Activated T-cell treated with anti-CD3 and anti-CD28 coated beads, Interleukin-2, amount 50 U/mL, for 24 hours (primary cell): ENCODE measurements at regions not wholly inside any gene's neighbourhood (a gene's known extent, or its start where the extent isn't known, plus 50 kb on each side); places are given as distances from the start of the nearest gene placed in this dataset.
"Not testable (repeated sequence)": the region's sequence is repeated elsewhere in the genome, so short reads cannot be mapped to it uniquely, and the experiment has no call there.

Source experiments
- DNase-seq: peaks from one replicate; pipeline ENCODE4 v3.0.0-alpha.2; 2020
- H3K27ac Mint-ChIP-seq: 2 replicates; pipeline ENCODE4 v1.8.0; 2020; ENCODE audit warnings: mild to moderate bottlenecking, mixed read lengths
- H3K27me3 Mint-ChIP-seq: 2 replicates; pipeline ENCODE4 v1.8.0; 2020; ENCODE audit warnings: mixed read lengths
- H3K36me3 Mint-ChIP-seq: 2 replicates; pipeline ENCODE4 v1.8.0; 2020; ENCODE audit warnings: low read depth, mixed read lengths
- H3K4me1 Mint-ChIP-seq: 2 replicates; pipeline ENCODE4 v1.8.0; 2020; ENCODE audit warnings: low read depth, mixed read lengths
- H3K4me3 Mint-ChIP-seq: 2 replicates; pipeline ENCODE4 v1.8.0; 2020; ENCODE audit warnings: mild to moderate bottlenecking, moderate library complexity, mixed read lengths
- H3K9me3 Mint-ChIP-seq: 2 replicates; pipeline ENCODE4 v1.8.0; 2020; ENCODE audit warnings: mixed read lengths

- H3K4me3 Mint-ChIP-seq, H3K4me1 Mint-ChIP-seq, H3K27me3 Mint-ChIP-seq, H3K27ac Mint-ChIP-seq, H3K36me3 Mint-ChIP-seq, DNase-seq: not testable (repeated sequence)
- peaks cover 61% of the 10 kb centered on the region for H3K9me3 Mint-ChIP-seq
Measured at GRCh38 chr22:11065210-11065609, 4462.8 kb upstream of the OR11H1 start.

- not testable (repeated sequence) for H3K36me3 Mint-ChIP-seq, H3K27me3 Mint-ChIP-seq, H3K4me3 Mint-ChIP-seq, H3K27ac Mint-ChIP-seq, H3K4me1 Mint-ChIP-seq, DNase-seq
- H3K9me3 Mint-ChIP-seq: peaks cover 58% of the 10 kb centered on the region
Measured at GRCh38 chr22:11065876-11066457, 4462.0 kb upstream of the OR11H1 start.

GRCh38 chr22:11066458-11067285 is 4461.3 kb upstream of the OR11H1 start:
- no peaks in the 10 kb centered on the region for H3K27me3 Mint-ChIP-seq
- DNase-seq: no peak
- H3K36me3 Mint-ChIP-seq: peaks cover 5% of the 10 kb centered on the region
- H3K4me3 Mint-ChIP-seq: no peak overlapping the region
- H3K27ac Mint-ChIP-seq: no peak overlapping the region
- no peaks in the 10 kb centered on the region for H3K4me1 Mint-ChIP-seq
- H3K9me3 Mint-ChIP-seq: peaks cover 54% of the 10 kb centered on the region

GRCh38 chr22:11067286-11067871 is 4460.6 kb upstream of the OR11H1 start:
- H3K27ac Mint-ChIP-seq, H3K4me3 Mint-ChIP-seq, DNase-seq, H3K4me1 Mint-ChIP-seq, H3K36me3 Mint-ChIP-seq, H3K27me3 Mint-ChIP-seq: not testable (repeated sequence)
- H3K9me3 Mint-ChIP-seq: peaks cover 51% of the 10 kb centered on the region

GRCh38 chr22:11067937-11068336 is 4460.1 kb upstream of the OR11H1 start:
- H3K9me3 Mint-ChIP-seq: peaks cover 48% of the 10 kb centered on the region
- not testable (repeated sequence) for H3K36me3 Mint-ChIP-seq, H3K4me1 Mint-ChIP-seq, H3K27ac Mint-ChIP-seq, H3K4me3 Mint-ChIP-seq, H3K27me3 Mint-ChIP-seq, DNase-seq

GRCh38 chr22:11068406-11068805 is 4459.6 kb upstream of the OR11H1 start:
- not testable (repeated sequence) for H3K4me3 Mint-ChIP-seq, H3K36me3 Mint-ChIP-seq, H3K27ac Mint-ChIP-seq, DNase-seq, H3K4me1 Mint-ChIP-seq, H3K27me3 Mint-ChIP-seq
- peaks cover 43% of the 10 kb centered on the region for H3K9me3 Mint-ChIP-seq
